ENCODE measurements at regions not wholly inside any gene's neighbourhood (a gene's known extent, or its start where the extent isn't known, plus 50 kb on each side); places are given as distances from the start of the nearest gene placed in this dataset.
"Not testable (repeated sequence)": the region's sequence is repeated elsewhere in the genome, so short reads cannot be mapped to it uniquely, and the experiment has no call there.

- no peak for DNase-seq
These were observed 1775.1 kb upstream of the PIK3C3 start for GRCh38 chr18:40179729-40180461.

GRCh38 chr18:40168026-40168425 lies 1787.0 kb upstream of the PIK3C3 start:
- DNase-seq = no peak

- DNase-seq = no peak
These were observed 1791.8 kb upstream of the PIK3C3 start for GRCh38 chr18:40163254-40163653.

GRCh38 chr18:40160361-40160760 lies 1794.7 kb upstream of the PIK3C3 start:
- no peak for DNase-seq

- peak in 1 of 2 donors; percentile 40 for DNase-seq
These were observed 1795.7 kb upstream of the PIK3C3 start for GRCh38 chr18:40159141-40160017.

GRCh38 chr18:40157120-40157519 lies 1797.9 kb upstream of the PIK3C3 start:
- no peak for DNase-seq

- DNase-seq = no peak
These were observed 1802.2 kb upstream of the PIK3C3 start for GRCh38 chr18:40152859-40153258.

GRCh38 chr18:40148960-40149359 lies 1806.1 kb upstream of the PIK3C3 start:
- DNase-seq = no peak

GRCh38 chr18:40133253-40133652 lies 1821.8 kb upstream of the PIK3C3 start:
- no peak for DNase-seq

- not testable (repeated sequence) for DNase-seq
These were observed 1822.6 kb upstream of the PIK3C3 start for GRCh38 chr18:40132438-40132837.

GRCh38 chr18:40124107-40124506 lies 1830.9 kb upstream of the PIK3C3 start:
- DNase-seq = no peak

DNA sequence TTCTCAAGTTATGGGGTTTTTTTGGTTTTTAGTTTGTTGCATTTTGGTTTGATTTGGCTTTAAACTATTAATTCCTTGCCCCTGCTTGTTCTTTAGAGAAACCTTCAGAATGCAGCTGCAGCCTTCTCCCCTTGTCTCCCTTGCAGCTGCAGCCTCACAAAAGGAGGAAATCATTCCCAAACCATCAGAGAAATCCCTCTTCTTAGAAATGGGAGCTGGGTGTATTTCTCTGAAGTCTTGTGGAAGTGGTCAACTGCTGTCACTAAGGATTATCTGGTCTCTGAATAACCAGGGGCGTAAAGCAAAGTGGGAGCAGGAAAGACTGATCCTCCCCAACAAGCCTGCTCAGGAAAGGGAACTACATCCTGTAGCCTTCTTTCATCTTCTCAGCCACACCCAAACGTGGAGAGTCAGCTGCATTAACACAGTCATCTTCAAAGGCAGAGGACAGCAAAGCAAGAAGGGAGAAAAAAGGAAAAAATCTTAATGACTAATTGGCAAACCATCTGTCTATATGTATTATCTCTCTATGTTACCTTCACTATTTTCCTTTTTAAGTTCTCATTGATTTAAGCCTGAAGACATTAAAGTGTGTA lies 1834.1 kb upstream of the PIK3C3 start:
- no peak for DNase-seq

GRCh38 chr18:40120356-40120755 lies 1834.7 kb upstream of the PIK3C3 start:
- no peak for DNase-seq

GRCh38 chr18:40119581-40119980 lies 1835.5 kb upstream of the PIK3C3 start:
- DNase-seq = not testable (repeated sequence)

DNA sequence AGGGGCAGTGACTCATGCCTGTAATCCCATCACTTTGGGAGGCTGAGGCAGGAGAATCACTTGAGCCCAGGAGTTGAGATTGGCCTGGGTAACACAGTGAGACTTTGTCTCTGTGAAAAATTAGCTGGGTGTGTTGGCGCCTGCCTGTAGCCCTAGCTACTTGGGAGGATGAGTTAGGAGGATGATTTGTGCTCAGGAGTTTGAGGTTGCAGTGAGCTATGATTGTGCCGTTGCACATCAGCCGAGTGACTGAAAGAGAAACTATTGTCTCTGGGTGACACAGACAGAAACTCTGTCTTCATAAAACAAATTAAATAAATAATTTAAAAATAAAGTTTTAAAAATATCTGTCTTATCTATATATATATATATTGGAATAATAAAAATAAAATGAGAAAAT lies 1844.6 kb upstream of the PIK3C3 start:
- no peak for DNase-seq

DNA sequence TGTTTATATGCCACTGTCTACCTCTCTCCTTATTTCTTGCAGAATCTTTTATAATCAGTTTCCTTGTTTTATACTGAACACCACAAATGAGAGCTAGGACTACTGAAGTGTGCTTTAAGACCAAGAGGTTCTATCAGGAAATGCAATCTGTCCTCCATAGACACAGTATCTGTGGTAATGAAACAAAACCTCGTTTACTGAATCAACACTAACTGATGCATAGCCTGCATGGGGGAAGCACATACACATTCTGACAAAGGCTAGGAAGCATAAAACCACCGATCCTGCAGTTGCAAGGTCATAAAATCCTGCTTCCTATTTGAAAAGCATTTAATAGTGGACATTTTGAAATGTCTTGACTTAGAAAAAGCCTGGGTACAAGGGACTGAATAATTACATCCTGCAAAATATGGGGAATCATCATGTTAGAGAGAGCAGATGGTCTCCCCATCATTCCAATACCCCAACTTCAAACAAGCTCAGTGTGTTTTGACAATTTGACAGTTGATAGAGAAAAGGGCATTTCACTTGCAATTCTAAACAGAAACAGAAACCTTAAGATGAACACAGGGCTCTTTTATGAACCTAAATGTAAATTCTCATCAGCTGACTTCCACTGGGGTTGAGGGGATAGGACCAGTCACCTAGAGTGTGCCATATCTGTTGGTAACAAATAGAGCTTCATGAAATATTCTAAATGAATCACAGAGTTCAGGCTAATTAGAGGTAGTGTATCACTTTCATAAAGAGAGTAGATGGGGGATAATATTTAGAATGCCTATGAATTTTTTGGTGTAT lies 1845.6 kb upstream of the PIK3C3 start:
- no peak for DNase-seq

- DNase-seq = no peak
These were observed 1846.4 kb upstream of the PIK3C3 start for GRCh38 chr18:40108596-40108995.

GRCh38 chr18:40102903-40103302 lies 1852.1 kb upstream of the PIK3C3 start:
- DNase-seq = no peak

DNA sequence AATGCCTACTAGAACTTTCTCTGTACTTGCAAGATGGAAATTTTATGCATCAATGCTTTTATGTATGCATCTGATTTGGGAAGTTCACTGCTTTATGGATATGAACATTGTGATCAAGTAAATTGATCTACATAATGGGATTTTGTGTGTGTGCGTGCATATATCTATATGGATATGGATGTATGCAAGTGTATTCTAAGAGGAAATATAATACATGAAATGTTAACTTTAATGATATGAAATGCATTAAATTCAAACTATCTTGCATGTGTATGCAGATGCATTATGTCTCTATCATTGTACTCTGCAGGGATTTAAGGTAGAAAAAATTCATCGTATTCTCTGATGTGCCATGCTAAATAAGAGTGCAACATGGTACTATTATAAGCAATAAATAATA lies 1855.4 kb upstream of the PIK3C3 start:
- no peak for DNase-seq

- DNase-seq = no peak
These were observed 1858.4 kb upstream of the PIK3C3 start for GRCh38 chr18:40096675-40097074.

GRCh38 chr18:40094441-40094840 lies 1860.6 kb upstream of the PIK3C3 start:
- no peak for DNase-seq

DNA sequence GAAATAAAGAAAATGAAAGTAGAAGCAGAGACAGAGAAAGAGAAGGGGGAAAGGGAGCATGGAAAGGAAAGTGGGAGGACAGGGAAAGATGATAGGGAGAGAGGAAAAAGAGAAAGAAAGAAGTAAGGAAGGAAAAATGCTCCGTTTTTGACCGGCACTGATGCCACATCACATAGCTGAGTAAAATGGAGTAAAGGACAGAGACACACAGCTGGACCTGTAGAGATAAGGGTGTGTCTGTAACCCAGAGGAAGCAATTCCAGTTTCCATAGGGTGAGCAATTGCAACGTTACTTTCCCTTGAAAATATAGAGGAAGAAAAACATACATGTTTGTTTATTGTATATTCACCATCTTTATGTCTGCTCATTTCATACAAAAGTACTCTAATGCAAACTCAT lies 1866.9 kb upstream of the PIK3C3 start:
- DNase-seq = no peak

DNA sequence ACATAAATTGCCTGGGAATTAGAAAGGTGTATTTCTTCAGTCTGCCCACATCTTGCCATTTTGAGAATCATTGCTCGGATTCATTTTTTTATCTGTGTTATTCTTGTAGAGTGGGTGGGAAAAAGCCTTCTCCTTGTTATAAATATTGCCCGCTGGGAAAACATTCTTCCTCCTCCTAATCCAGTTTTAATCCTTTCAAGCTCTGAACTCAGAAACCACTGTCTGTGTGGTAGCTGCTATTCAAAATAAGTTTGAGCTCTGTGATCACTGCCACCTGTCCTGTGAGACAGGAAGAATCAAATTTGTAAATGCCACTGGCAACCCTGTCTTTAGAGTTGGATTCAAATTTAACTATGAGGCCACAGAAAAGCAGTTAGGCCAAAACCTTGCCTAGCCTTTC lies 1875.2 kb upstream of the PIK3C3 start:
- no peak for DNase-seq

Data from hippocampal formation (tissue), 2 donors.